HG03521 (cell line): ENCODE measurements at regions not wholly inside any gene's neighbourhood (a gene's known extent, or its start where the extent isn't known, plus 50 kb on each side); places are given as distances from the start of the nearest gene placed in this dataset.
"Not testable (repeated sequence)": the region's sequence is repeated elsewhere in the genome, so short reads cannot be mapped to it uniquely, and the experiment has no call there.

Experiments used
- ATAC-seq: cut with Tn5 transposase; IDR thresholded peaks from one replicate; pipeline ENCODE4 v1.9.1; 2021; ENCODE audit warnings: mild to moderate bottlenecking, moderate library complexity; ENCODE audit not compliant: unreplicated experiment

GRCh38 chrX:45524296-45524695, 323.6 kb upstream of the DIPK2B start:
- ATAC-seq = no peak

DNA sequence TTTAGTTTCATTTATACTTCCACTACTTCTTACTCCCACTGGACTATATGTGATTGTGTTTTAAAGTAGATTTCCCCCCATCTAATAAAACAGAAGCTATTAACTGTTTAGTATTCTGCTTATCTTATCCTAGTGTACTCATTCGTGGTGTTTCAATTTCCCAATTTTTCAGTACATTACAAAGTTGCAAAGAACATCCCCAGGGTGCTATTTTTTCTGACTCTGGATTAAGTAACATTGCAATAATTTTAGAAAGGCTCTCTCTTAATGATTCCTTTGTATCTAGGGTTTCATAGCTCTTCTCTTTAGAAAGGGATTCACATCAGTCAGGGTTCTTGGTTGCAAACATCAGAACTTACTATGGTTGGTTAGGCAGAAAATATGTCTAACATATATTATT, 317.9 kb upstream of the DIPK2B start:
- ATAC-seq = no peak

- no peak for ATAC-seq
These were observed 316.7 kb upstream of the DIPK2B start for GRCh38 chrX:45517090-45517973.

GRCh38 chrX:45515262-45516215, 314.9 kb upstream of the DIPK2B start:
- ATAC-seq = no peak

DNA sequence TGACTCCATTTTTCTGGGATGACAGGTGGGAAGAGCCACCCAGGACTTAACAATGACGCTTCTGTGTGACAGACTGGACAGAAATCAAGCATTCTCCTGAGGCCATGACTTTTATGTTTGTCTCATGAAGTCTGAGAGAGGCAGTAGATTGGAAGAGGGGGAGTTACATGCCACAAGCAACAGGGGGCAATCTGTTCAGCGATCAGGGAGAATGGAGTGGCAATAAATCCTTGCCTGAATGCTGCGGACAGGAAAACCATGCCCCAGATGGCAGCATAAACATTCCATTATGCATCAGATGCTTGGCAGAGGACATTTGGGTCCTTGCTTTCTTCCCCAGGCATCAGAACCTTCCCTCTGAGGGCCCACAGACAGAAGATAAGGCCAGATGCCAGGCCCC, 312.4 kb upstream of the DIPK2B start:
- no peak for ATAC-seq

DNA sequence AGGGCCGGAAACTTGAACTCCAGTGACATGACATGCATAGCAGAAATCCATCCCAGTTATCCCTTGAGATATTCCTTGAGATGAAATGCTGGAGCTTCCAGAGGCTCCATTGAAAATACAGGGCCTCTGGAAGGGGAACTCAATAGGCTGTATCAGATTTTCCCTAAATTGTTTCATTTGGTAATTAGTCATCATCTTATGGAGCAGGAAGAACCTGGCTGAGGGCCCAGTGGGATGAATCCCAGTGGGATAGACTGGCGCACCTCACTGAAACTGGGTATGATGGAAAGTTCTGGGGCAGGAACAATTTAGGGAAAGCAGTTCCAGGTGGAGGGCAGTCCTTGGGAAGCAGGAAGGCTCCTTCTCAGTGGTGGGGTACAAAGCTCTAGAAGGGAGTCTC, 307.8 kb upstream of the DIPK2B start:
- no peak for ATAC-seq

DNA sequence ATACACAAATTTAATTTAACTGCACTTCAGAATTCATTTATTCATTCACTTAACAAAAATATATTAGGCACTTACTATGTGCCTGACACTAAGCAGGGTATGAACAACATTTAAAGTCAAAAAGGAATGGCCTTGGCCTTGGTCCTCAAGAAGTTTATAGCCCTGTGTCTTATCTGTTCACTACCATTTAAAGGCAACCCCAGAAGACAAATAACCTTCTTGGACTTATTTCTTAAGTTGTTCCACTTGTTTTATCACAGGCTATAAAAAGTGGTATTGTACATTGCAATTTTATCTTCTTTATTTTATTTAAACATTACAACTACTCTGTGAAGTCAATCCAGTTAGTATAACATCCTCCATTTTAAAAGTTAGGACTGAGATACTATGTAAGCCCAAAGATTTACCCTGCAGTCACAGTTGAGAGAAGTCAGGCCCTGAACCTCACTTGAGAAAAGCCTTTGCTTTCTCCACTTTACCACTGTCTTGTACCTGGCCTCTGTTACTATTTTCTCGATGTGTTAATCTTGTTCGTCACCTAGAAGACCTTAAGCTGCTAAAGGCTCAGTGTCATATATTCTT, 305.6 kb upstream of the DIPK2B start:
- ATAC-seq = no peak

GRCh38 chrX:45505214-45505613, 304.5 kb upstream of the DIPK2B start:
- ATAC-seq = no peak

- not testable (repeated sequence) for ATAC-seq
These were observed 303.2 kb upstream of the DIPK2B start for GRCh38 chrX:45503787-45504362.

GRCh38 chrX:45502396-45502795, 301.7 kb upstream of the DIPK2B start:
- no peak for ATAC-seq

- ATAC-seq = no peak
These were observed 296.6 kb upstream of the DIPK2B start for GRCh38 chrX:45497290-45497689.

GRCh38 chrX:45485719-45486118, 285.0 kb upstream of the DIPK2B start:
- ATAC-seq = no peak

DNA sequence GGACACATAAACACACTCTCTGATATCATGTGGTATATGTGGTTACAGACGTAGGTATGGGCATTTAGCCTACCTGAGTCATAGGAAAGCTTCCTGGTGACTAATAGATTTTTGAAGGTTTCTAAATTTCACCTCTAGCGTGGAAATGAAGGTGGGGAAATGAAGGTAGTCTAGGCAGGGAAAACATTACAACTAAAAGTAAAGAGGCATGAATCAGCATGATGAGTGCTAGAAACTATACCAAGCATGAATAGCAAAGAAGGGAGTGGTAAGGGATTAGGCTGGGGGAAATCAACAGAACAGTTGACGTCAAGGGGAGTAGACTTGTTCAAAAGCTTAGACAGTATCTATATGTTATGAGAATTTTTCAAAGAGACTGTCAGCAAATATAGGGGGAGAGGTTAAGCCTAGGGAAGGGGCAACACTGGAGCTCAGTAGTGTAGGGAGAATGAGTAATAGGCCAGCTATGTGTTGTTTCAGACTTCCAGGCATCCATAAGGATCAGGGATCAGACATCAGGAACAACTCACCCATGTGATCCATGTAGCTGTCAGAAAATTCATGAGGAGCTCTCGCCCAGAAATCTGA, 279.3 kb upstream of the DIPK2B start:
- ATAC-seq = no peak

GRCh38 chrX:45479196-45479834, 278.6 kb upstream of the DIPK2B start:
- no peak for ATAC-seq

DNA sequence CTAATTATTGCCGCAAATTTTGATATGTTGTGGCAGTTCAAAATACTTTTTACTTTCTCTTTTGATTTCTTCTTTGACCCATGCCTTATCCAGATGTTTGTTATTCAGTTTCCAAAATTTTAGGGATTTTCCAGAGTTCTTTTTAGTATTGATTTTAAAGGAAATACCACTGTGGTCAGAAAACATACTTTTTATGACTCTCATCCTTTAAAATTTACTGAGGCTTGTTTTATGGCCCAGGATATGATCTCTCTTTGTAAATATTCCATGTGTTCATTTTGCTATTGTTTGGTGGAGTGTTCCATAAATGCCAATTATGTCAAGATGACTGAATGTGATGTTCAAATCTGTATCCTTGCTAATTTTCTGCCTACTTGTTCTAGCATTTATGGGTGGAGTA, 272.3 kb upstream of the DIPK2B start:
- ATAC-seq = no peak

GRCh38 chrX:45467537-45467936, 266.9 kb upstream of the DIPK2B start:
- not testable (repeated sequence) for ATAC-seq

DNA sequence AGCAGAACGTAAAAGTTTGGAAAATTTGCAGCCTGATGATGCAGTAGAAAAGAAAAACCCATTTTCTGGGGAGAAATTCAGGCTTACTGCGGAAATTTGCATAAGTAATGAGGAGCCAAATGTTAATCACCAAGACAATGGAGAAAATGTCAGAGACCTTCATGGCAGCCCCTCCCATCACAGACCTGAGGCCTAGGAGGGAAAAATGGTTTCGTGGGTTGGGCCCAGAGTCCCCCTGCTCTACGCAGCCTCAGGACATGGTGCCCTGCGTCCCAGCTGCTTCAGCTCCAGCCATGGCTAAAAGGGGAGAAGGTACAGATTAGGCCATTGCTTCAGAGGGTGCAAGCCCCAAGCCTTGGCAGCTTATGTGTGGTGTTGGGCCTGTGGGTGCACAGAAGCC, 255.1 kb upstream of the DIPK2B start:
- ATAC-seq = not testable (repeated sequence)

GRCh38 chrX:45454290-45454689, 253.6 kb upstream of the DIPK2B start:
- ATAC-seq = no peak

- no peak for ATAC-seq
These were observed 249.3 kb upstream of the DIPK2B start for GRCh38 chrX:45449982-45450381.

DNA sequence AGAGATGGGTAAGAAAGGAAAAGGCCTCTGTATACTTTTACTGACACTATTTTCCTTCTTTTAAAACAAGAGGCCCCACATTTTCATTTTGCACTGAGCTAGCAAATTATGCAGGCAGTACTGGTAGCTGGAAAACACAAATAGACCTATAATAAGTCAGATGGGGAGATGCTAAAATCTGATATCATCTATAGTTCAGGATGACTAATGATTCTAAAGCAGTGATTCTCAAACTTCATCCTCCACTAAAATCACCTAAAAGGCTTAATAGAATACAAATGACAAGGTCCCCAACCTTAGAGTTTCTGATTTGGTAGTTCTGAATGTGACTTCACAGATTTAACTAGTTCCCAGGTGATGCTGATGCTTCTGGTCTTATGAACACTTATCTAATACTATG, 247.3 kb upstream of the DIPK2B start:
- no peak for ATAC-seq
